HG02938 (cell line): ENCODE measurements at regions not wholly inside any gene's neighbourhood (a gene's known extent, or its start where the extent isn't known, plus 50 kb on each side); places are given as distances from the start of the nearest gene placed in this dataset.
A peak's percentile ranks its signal among the peaks of the same experiment; 100 is the strongest.

Experiments
- ATAC-seq: cut with Tn5 transposase; IDR thresholded peaks from one replicate; pipeline ENCODE4 v1.9.1; 2021; ENCODE audit warnings: mild to moderate bottlenecking, moderate library complexity; ENCODE audit not compliant: unreplicated experiment

DNA sequence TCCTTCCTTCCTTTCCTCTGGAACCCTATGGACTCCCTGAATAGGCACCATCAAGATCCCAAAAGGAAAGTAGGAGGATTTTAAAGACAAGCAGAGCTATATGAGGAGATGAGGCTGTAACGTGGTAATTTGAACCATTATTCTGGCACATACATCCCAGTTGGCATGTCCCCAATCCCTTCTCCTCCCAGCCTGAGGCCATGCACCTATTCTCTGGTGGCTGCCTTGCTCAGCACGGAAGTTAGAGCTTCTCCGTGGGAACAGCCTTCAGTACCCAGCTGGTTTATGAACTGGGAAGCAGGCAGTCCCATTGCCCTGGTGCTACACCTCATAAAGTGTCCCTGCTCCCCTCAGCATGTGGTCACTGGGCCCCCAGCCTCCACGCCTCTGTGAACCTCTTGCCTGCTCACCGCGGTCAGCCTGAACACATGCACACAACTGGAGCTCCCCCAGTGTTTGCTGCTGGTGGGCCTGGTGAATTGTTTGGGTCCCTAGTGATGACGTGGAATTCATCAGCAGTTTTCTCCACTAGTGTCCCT, 139.9 kb upstream of the PLET1 start:
- no peak for ATAC-seq

DNA sequence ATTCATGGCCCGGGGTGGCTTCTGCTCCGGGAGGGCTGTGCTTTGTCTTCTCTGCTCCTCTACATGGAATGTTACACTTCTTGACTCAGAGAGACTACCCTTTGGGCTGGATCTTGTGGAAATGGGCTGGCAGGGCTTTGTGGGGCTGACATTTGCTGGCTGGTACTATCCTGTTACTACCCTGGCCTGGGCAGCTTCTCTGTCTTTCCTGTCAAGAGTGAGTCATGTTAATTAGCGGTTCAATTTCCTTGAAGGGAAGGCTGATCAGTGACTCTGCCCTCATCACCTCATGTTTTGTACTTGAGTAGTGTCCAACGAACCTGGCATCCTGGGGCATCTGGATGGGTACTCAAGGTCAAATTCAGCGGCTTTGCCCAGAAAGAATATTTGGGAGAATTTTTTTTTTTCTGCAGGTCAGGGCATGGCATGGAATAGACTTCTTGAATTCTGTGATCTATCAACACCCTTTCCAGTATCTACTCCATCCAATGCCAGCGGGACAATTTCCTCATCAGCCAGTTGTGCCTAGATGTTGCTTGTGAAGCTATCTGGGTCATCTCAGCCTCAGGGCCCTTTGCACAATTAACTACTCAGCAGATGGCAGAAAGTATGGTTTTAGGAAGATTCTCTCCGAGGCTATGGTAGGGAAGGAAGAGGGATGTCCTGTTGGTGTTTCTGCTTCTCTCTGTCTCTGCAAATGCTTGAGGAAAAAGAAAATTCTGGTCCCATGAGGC, 140.5 kb upstream of the PLET1 start:
- ATAC-seq: no peak

DNA sequence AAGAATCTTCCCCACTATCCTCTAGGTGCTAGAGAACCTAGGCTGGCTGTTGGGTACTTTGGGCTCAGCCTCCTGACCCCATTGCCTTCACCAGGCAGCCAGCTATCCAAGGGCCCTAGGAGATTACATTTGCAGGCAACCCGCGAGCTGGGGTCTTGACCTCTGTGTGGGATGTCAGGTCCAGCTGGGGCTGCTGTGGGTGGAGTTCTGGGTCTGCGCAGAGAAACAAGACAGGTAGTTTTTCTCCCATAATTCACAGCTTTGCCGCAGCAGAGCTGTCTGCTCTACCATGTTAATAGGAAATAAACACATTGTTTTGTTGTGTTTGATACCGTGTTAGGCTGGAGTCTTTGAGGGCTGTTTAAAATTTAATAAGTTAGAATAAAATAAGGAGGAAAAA, 142.8 kb upstream of the PLET1 start:
- no peak for ATAC-seq

DNA sequence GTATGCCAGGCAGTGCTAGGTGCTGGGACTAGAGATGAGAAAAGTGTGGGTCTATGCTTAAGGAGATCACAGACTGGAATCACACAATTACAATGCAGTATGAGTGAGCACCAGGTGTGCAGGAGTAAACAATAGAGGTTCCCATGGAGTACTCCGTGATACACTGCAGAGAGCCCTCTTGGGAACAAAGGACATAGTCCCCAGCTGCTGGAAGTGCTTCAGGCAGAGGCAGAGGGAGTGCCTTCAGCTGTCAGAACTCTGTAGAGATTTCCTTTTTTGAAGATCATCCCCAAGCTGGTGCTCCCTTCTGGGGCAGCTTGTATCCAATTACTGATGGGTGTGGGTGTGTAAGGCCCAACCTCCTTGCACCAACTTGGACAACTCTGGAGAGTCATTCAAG, 143.5 kb upstream of the PLET1 start:
- no peak for ATAC-seq

DNA sequence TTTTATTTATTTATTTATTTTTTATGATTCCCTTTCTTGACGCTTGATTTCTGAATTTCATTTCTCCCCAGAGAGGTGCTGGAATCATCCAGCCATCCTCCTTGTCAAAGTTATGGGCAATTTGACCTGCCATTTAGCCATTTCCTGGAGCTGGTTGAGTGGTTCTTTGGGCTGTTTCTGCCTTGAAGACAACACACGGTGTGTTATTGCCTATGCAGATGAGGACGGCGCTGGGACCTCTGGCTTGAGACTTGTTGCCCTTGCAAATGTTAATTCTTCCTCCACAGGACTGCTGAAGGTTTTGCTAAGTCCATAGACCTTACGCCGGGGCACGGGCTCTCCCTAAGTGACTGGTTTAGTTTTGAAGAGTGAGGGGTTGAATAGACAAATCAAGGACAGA, 147.9 kb upstream of the PLET1 start:
- ATAC-seq: no peak

DNA sequence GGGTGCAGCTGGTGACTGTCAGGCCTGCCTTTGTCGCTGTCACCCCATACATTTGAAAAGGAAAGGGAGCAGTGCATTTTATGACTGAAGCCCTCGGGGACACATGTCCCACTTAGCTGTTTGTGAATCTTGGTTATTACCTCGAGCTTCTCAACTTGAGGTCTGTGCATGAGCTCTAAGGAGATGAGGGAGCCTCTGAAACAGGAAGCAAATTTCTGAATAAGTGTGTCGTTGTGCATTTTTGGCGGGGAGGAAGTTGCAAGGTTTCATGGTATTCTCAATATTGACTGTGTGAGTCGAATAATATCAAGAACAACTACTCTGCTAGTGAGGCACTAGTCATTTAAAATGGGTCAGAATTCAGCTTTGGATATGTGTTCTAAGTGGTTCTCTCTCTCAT, 149.7 kb upstream of the PLET1 start:
- ATAC-seq: no peak

DNA sequence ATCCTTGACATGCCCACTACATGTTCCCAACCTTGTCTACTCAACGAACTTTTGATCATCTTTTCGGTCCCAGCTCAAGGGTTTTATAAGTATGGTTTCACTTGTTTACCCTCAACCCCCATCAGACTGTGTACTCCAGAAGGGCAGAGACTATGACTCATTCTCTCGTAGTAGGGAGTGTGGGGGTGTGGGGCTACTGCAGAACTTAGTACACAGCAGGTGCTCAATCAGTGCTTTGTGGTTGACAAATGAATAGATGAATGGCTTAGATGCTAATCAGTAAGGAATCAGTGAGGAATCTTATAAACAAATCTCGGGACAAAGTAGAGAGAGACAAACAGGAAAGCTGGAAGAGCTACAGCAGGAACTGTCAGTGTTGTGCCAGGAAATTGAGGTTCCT, 151.7 kb upstream of the PLET1 start:
- no peak for ATAC-seq

DNA sequence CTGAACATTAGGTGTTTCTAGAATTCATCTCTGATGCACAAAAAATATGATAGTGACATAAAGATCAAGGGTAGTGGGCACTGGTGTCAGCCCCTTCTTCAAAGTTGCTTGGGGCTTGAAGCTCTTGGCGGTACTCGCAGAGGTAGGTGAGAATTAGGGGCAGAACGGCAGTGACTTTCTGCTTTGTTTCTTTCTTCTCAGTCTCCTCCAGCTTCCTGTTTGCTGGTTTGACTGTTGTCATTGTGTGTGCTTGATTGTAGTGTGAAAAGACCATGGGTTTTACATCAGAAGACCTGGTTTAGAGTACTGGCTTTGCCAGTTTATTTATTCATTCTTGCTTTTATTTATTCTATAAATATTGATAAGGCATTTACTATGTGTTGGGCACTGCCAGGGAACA, 156.7 kb upstream of the PLET1 start:
- no peak for ATAC-seq

DNA sequence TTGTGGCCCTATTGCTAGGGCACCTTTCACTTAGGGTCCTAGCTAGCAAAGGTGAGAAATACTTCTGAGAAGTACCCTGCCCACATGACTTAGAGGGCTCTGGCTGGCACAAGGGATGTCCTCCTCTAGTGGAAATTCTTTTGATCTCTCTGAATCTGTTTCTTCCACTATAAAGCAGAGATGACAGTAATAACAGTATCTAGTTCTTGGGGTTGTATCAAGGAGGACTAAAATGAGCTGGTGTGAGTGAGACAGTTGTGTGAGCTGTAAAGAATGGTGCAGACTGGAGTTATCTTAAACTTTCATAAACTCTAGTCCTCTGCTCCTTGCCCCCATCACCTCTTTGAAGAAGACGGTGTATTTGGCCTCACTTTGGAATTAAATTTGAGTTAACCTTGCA, 157.8 kb upstream of the PLET1 start:
- ATAC-seq: no peak

DNA sequence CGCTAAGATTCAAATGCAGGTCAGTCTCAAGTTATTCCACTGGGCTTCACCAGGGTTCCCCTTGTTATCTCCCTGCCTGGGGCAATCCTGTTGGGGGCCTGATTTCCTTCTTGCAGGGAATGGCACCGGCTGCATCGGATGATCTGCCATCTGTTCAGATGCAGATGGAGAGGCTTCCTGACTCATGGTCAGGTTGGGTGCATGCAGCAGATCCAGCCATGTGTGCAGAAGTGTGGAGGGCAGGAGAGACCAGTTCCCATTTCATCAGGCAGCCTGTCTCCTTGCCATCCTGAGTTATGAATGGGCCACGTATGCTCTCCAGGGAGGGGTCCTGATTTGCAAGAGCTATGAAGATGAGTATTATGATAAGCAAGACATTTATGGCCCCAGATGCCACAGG, 161.2 kb upstream of the PLET1 start:
- no peak for ATAC-seq

DNA sequence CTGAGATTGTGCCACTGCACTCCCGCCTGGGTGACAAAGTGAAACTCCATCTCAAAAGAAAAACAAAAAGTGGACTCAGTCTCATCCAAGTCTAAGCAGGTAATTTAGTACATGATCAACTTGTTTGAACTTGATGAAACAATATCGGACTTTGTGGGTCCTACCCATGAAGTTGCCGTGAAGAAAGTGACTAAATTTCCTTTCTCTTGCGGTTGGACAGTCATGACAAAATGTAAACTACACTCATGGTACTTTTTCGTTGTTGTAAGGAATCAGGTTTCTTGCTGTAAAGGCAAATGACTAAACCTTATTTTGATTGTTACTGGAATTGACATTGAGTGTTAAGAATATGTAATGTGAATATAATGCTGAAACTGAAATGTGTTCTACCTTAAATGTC, 164.5 kb upstream of the PLET1 start:
- ATAC-seq: no peak

DNA sequence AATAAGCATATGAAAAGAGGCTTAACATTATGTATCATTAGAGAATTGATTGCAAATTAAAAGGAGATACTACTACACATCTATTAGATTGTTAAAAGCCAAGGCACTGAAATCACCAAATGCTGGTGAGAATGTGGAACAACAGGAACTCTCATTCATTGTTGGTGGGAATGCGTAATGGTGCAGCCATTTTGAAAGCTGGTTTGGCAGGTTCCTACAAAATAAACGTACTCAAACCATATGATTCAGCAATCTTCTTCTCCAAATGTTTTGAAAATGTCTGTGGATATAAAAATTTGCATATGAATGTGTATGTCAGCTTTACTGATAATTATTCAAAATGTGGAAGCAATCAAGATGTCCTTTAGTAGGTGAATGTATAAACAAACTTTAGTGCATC, 176.4 kb upstream of the PLET1 start:
- ATAC-seq: no peak

DNA sequence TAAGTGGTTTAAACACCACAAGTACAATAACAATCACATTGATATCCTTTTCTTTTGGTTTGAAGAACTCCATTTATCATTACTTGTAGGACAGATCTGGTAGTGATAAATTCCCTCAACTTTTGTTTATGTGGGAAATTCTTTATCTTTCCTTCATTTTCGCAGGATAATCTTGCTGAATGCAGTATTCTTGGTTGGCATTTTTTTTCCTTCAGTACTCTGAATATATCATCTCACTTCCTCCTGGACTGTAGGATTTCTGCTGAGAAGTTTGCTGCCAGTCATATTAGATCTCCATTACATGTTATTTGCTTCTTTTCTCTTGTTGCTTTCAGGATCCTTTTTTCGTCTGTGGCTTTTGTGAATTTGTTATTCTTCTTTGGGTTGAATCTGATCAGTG, 179.0 kb upstream of the PLET1 start:
- no peak for ATAC-seq

DNA sequence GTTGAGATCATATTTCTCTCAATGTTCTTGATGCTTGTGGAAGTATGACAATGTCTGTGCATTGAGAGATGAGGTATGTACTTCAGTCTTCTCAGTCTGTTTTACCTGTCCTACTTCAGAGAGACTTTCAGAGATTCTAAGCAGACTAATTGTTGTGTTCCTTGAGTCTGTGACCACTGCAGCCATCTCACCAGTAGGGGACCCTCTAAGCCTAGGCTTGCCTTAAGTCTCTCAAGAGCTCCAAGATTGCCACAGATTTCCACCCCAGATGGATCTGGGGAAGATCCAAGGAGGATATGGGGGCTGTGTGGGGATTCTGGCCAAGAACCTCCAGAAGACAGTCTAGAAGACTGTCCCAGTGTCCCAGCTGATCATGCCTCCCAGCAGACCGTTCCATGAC, 179.9 kb upstream of the PLET1 start:
- ATAC-seq: no peak

DNA sequence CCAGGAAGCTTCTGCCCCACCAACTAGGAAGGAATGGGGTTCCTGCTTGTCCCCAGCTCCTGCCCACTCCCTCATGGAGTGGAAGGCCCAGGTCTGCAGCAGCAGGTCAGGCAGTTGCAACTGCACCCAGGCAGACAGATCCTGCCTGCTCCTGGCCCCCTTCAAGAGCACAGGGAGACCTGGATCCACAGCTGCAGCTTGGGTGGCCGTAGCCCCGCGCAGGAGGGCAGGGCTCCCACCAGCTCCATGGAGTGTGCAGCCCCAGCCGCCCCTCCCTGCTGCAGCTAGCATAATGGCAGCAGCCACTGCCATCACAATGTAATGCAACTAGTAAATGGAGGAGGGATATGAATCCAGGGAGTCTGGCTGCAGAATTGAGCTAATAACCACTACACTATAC, 187.5 kb upstream of the PLET1 start:
- no peak for ATAC-seq

DNA sequence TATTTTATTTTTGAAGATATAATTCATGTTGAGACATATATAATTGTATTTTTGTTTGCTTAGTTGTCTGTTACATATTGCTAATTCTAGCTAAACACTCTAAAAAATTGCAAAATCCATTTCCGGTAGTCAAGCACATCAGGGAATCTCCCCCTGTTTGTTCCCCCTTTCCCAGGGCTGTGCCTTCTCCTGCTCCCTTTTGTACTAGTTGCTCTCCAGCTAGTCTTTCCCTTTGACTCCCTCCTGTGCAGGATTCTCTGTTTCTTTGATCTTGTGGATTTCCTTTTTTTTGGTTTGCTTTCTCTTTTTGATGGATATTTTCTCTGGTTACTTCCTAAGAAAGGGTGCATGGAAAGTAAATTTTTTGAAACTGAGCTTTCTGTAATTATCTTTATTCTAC, 188.1 kb upstream of the PLET1 start:
- no peak for ATAC-seq

DNA sequence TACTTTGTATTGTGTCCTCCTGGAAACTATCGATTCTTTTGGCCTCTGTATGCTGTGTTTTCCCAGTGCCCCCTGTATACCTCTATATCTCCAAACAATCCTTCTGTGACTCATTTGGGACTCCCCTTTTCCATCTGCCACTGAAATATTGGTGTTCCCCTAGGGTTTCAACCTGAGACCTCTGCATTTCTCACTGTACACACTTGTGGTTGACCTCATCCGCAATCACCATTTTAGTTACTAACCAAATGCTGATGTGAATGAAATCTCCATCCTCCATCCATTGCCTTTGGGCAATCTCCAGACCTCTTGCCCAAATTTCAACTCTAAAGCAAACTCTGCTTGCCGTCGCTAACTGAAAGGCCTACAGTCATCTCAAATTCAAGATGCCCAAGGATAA, 190.6 kb upstream of the PLET1 start:
- ATAC-seq: no peak

DNA sequence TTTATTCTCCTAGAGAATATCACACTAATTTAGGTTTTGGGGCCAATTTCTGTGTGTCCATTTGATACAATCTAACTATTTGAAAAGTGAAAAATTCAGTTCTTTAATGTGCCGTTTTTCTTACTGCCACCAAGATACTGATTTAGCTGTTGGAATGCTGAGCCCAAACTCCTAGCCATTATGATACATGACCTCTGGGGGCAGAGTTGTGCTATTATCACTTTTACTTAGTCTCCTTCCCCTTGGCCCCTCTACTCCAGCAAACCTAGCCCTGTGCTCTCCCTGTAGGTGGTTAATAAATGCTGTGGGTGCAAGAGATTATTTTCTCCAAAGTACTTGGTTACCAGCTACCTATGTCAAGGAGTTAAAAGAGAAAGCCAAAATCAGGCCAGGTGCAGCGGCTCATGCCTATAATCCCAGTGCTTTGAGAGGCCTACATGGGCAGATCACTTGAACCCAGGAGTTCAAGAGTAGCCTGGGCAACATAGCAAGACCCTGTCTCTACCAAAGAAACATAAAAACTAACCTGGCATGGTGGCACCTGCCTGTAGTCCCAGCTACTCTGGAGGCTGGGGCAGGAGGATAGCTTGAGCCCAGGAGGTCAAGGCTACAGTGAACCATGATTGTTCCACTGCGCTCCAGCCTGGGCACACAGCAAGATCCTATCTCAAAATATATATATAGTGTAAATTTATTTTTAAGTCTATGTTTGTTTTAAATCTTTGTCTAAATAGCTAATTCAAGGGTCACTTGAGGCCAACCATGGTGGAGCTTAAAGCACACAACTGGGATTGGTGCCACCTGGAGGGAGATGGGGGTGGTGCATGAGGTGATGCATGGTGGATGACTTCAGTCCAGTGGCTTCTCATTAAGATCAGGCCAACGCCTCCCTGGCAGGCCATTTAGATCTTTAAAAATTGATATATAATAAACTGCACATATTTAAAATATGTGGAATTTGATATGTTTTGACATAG, 193.2 kb upstream of the PLET1 start:
- ATAC-seq: peak; percentile 64

DNA sequence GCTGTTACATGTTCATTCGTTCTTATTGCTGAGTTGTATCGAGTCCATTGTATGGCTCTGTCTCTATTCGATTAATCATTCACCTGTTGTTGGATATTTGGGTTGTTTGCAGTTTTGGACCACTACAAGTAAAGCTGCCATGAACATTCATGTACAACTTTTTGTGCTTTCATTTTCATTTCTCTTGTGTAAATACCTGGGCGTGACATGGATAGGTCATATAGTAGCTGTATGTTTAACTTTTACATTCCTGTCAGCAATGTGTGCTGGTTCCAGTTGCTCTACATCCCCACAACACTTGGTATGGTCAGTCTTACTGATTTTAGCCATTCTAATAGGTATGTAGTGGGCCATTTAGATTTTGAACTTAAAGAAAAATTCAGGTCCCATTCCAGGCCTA, 194.2 kb upstream of the PLET1 start:
- no peak for ATAC-seq

DNA sequence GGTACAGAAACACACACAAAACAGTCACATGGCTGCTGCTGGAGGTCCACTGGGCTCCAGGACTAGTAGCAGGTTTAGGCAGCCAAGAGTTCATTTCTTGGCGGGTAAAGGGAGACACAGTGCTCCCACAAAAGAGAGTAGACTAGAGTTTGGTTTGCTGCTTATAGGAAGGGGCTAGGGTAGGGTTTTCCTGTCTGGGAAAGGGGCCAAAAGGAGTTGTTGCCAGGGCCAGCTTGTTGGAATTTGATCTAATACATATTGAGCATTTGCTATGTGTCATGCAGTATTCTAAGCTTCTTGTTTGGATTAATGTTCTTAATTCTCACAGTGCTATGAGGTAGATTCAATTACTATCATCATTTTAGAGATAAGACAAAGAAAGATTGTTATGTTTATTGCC, 195.1 kb upstream of the PLET1 start:
- ATAC-seq: no peak

DNA sequence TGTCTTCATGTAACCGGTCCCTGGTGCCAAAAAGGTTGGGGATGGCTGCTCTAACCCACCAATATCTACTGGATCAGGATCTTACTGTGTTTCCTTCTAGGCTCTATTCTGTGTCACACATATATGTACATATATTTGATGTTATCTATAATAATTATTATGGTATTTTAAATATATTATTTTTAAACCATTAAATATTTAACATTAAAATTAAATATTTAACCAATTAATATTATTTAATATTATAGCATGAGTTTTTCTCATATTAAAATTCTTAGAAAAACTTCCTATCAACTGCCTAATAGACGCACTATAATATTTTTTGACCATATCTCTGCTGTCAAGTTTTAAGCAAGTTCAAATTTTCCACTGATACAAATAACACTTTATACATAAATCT, 196.9 kb upstream of the PLET1 start:
- no peak for ATAC-seq

DNA sequence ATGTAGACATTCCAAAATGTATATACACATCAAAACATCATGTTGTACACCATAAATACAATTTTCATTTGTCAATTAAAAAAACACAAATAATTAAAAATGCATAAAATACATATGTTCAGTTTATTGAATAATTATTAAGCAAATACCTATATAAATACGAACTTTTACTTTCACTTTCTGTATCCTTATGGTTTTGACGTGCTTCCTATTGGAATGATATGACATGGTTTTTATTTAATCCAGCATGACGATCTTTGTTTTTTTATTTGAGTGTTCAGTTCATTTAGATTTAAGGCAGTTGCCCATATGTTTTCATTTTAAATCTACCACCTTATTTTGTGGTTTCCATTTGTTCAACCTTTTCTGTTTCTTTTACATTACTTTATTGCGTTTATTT, 198.3 kb upstream of the PLET1 start:
- no peak for ATAC-seq
